Activated naive CD4-positive, alpha-beta T cell treated with anti-CD3 and anti-CD28 coated beads, Interleukin-2, amount 10 ng/mL, durations not matched to agents 7 days and 5 days (primary cell): ENCODE measurements at regions not wholly inside any gene's neighbourhood (a gene's known extent, or its start where the extent isn't known, plus 50 kb on each side); places are given as distances from the start of the nearest gene placed in this dataset.
A peak's percentile ranks its signal among the peaks of the same experiment; 100 is the strongest.

Source experiments
- CTCF ChIA-PET: fragments of 350-600 bp; sonication (Branson Sonifier 250); formaldehyde crosslinking; loops from one replicate; lab custom pipeline; 2021; ENCODE audit warnings: antibody characterized with exemption; lab: Charles Lee
- DNase-seq: peaks from one replicate; pipeline ENCODE4 v3.0.0-alpha.2; 2020
- H3K27ac Mint-ChIP-seq: one replicate; pipeline ENCODE4 v1.8.0; 2021; ENCODE audit warnings: mild to moderate bottlenecking, moderate library complexity, mixed read lengths
- H3K27me3 Mint-ChIP-seq: one replicate; pipeline ENCODE4 v1.8.0; 2021; ENCODE audit warnings: mild to moderate bottlenecking, mixed read lengths
- H3K36me3 Mint-ChIP-seq: one replicate; pipeline ENCODE4 v1.8.0; 2021; ENCODE audit warnings: mixed read lengths
- H3K4me1 Mint-ChIP-seq: one replicate; pipeline ENCODE4 v1.8.0; 2021; ENCODE audit warnings: mixed read lengths
- H3K4me3 Mint-ChIP-seq: one replicate; pipeline ENCODE4 v1.8.0; 2021; ENCODE audit warnings: mild to moderate bottlenecking, moderate library complexity, mixed read lengths
- H3K9me3 Mint-ChIP-seq: one replicate; pipeline ENCODE4 v1.8.0; 2021; ENCODE audit warnings: mixed read lengths

- no peak overlapping the region for H3K4me3 Mint-ChIP-seq
- no peak overlapping the region for H3K27ac Mint-ChIP-seq
- CTCF ChIA-PET, result no interaction called here
- H3K36me3 Mint-ChIP-seq, result no peaks in the 10 kb centered on the region
- H3K4me1 Mint-ChIP-seq, result no peaks in the 10 kb centered on the region
- H3K27me3 Mint-ChIP-seq, result no peaks in the 10 kb centered on the region
- no peaks in the 10 kb centered on the region for H3K9me3 Mint-ChIP-seq
- no peak for DNase-seq
These were observed 172.4 kb downstream of the DDX1 start for GRCh38 chr2:15763822-15764682.

DNA sequence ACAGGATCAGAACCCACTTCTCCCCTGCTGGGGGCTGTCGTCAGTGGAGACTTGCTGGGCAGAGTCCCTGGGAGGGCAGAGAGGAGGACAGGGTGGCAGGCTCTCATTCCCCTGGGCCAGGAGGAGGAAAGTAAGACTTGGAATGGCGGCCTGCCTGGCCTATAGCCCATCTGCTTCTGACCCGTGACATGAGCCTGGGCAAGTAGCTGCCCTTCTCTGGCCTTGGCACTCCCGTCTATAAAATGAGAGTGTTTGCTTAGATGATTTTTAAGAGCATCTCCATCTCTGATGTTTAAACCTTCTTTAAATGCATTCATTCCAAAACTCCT, 173.0 kb downstream of the DDX1 start:
- H3K27ac Mint-ChIP-seq, result no peak overlapping the region
- no peaks in the 10 kb centered on the region for H3K27me3 Mint-ChIP-seq
- CTCF ChIA-PET, result no interaction called here
- H3K9me3 Mint-ChIP-seq, result no peaks in the 10 kb centered on the region
- no peak for DNase-seq
- no peaks in the 10 kb centered on the region for H3K36me3 Mint-ChIP-seq
- H3K4me3 Mint-ChIP-seq, result no peak overlapping the region
- H3K4me1 Mint-ChIP-seq, result no peaks in the 10 kb centered on the region

DNA sequence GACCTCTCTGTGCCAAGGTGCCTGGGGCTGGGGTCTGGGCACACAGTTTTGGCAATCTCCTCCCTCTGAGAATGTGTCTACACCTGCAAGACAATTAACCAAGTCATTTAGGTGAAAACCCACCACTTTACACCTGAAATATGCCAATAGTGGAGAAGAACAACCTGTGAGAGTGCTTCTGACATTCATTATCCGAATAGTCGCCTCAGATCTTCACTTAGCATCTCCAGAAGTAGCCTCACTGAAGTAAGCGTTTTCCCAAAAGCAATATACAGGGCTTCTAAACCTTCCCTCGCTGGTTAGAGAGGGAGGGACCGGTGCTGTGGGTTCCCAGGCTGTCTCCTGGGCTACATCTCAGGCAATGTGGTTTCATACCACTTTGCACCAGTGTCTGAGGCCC, 173.5 kb downstream of the DDX1 start:
- Mint-ChIP-seq H3K4me1 (no peaks in the 10 kb centered on the region), H3K27ac (no peak overlapping the region), H3K36me3 (no peaks in the 10 kb centered on the region), H3K4me3 (no peak overlapping the region), H3K9me3 (no peaks in the 10 kb centered on the region), H3K27me3 (no peaks in the 10 kb centered on the region)
- CTCF ChIA-PET, result no interaction called here
- no peak for DNase-seq

DNA sequence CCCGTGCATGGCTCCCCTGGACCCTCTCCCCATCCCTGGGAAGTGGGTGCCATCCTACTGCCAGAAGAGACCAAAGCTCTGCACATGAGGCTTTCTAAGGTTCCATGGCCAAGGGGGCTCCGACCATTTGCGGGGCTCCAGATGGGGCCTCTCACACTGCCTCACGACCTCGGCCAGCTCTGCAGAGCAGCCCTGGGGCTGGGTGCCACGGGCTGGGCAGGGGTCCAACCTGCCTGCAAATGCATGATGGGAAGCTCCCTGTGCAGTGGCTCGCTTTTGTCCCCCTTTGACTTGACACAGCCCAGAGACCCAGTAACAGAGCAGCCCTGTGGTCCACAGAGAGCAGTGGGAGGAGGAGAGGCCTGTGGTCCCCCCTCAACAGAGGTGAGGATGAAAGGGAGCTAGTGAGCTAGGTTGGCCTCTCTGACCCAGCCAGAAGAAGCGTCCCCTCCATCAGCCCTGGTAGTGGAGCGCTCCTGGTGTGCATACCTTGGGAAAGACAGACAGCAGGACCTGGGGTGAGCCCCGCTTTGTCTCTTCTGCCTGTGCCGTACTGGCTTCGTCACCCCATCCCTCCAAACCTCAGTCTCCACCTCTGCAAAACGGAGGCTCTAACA, 174.1 kb downstream of the DDX1 start:
- Mint-ChIP-seq H3K4me1 (no peaks in the 10 kb centered on the region), H3K4me3 (no peak overlapping the region), H3K27ac (no peak overlapping the region), H3K27me3 (no peaks in the 10 kb centered on the region), H3K9me3 (no peaks in the 10 kb centered on the region), H3K36me3 (no peaks in the 10 kb centered on the region)
- DNase-seq, result no peak
- CTCF ChIA-PET, result no interaction called here

- no peak overlapping the region for H3K4me3 Mint-ChIP-seq
- H3K27ac Mint-ChIP-seq, result no peak overlapping the region
- no peak for DNase-seq
- H3K4me1 Mint-ChIP-seq, result no peaks in the 10 kb centered on the region
- no peaks in the 10 kb centered on the region for H3K9me3 Mint-ChIP-seq
- no peaks in the 10 kb centered on the region for H3K27me3 Mint-ChIP-seq
- CTCF ChIA-PET, result no interaction called here
- H3K36me3 Mint-ChIP-seq, result no peaks in the 10 kb centered on the region
These were observed 174.0 kb upstream of the MYCN start for GRCh38 chr2:15766303-15766861.

DNA sequence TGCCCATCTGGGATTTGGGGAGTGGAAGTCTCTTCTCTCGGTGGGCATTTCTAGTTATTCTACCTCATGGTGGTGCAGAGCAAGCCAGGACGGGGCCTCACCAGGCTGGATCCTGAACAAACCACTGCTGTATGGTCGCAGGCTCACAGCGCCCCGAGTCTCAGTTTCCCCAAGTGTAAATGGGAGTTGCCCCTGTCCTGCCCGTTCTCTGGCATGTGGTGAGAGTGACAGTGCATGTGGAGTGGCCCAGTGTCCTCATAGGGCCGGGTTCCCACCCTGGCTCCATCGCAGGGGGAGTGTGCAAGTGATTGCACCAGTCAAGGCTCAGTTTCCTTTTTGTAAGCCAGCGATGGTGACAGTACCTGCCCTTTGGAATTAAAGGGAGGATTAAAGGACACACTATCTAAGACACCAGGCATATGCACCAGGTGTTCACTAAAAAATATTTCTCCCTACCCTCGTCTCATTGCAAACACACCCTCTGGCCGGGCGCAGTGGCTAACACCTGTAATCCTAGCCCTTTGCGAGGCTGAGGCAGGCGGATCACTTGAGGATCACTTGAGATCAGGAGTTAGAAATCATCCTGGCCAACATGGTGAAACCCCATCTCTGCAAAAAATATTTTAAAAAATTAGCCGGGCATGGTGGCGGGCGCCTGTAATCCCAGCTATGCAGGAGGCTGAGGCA, 173.3 kb upstream of the MYCN start:
- no peak for DNase-seq
- Mint-ChIP-seq H3K4me3 (no peak overlapping the region), H3K9me3 (no peaks in the 10 kb centered on the region), H3K4me1 (no peaks in the 10 kb centered on the region), H3K27me3 (no peaks in the 10 kb centered on the region), H3K27ac (no peak overlapping the region), H3K36me3 (no peaks in the 10 kb centered on the region)
- CTCF ChIA-PET, result no interaction called here

DNA sequence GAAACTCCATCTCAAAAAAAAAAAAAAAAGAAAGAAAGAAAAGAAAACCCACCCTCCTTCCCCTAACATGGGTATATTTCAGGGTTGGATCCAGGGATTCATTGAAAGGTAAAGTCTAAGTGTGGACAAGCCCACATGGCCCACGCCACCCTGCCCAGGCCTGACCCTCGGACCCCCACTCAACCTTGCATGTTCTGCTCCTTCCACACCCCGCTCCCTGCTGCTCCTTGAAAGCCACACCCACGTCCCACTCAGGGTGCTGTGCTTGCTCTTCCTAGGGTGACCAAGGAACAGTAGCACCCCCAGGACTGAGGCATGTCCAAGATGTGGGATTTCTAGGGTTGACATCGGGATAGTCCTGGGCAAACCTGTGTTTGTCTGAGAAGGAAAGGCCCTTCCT, 172.7 kb upstream of the MYCN start:
- H3K9me3 Mint-ChIP-seq, result no peaks in the 10 kb centered on the region
- CTCF ChIA-PET, result no interaction called here
- no peak for DNase-seq

DNA sequence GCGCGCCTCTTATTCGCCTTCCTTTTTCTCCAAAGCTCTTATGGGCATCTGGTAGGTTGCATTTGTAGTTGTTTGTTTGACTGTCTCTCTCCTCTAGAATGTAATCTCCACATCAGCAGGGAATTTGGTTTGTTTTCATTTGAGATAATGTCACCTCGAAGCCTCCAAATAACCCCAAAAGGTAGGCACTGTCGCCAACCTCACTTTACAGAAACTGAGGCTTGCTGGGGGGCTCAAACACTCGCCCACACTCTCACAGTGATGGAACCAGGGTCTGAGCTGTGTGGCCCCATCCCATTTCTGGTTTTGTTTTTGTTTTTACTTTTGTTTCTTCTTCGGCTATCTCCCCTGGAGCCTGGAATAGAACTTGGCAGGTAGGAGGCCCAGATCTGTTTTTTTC, 172.2 kb upstream of the MYCN start:
- H3K27me3 Mint-ChIP-seq, result no peaks in the 10 kb centered on the region
- H3K4me1 Mint-ChIP-seq, result no peaks in the 10 kb centered on the region
- H3K9me3 Mint-ChIP-seq, result no peaks in the 10 kb centered on the region
- H3K27ac Mint-ChIP-seq, result no peak overlapping the region
- H3K4me3 Mint-ChIP-seq, result no peak overlapping the region
- no peak for DNase-seq
- CTCF ChIA-PET, result no interaction called here
- H3K36me3 Mint-ChIP-seq, result no peaks in the 10 kb centered on the region

More for the DNA sequence above, 172.7 kb upstream of the MYCN start:
- Mint-ChIP-seq H3K4me1 (no peaks in the 10 kb centered on the region), H3K4me3 (no peak overlapping the region), H3K27ac (no peak overlapping the region), H3K36me3 (no peaks in the 10 kb centered on the region), H3K27me3 (no peaks in the 10 kb centered on the region)

GRCh38 chr2:15768615-15769014, 171.7 kb upstream of the MYCN start:
- H3K9me3 Mint-ChIP-seq, result no peaks in the 10 kb centered on the region

GRCh38 chr2:15769235-15769634, 171.1 kb upstream of the MYCN start:
- CTCF ChIA-PET, result no interaction called here
- H3K36me3 Mint-ChIP-seq, result no peaks in the 10 kb centered on the region
- DNase-seq, result no peak
- no peaks in the 10 kb centered on the region for H3K9me3 Mint-ChIP-seq
- no peak overlapping the region for H3K27ac Mint-ChIP-seq
- no peak overlapping the region for H3K4me3 Mint-ChIP-seq
- H3K4me1 Mint-ChIP-seq, result no peaks in the 10 kb centered on the region
- no peaks in the 10 kb centered on the region for H3K27me3 Mint-ChIP-seq

More at GRCh38 chr2:15768615-15769014, 171.7 kb upstream of the MYCN start:
- Mint-ChIP-seq H3K27ac (no peak overlapping the region), H3K4me1 (no peaks in the 10 kb centered on the region), H3K36me3 (no peaks in the 10 kb centered on the region), H3K27me3 (no peaks in the 10 kb centered on the region), H3K4me3 (no peak overlapping the region)
- DNase-seq, result no peak
- CTCF ChIA-PET, result no interaction called here

DNA sequence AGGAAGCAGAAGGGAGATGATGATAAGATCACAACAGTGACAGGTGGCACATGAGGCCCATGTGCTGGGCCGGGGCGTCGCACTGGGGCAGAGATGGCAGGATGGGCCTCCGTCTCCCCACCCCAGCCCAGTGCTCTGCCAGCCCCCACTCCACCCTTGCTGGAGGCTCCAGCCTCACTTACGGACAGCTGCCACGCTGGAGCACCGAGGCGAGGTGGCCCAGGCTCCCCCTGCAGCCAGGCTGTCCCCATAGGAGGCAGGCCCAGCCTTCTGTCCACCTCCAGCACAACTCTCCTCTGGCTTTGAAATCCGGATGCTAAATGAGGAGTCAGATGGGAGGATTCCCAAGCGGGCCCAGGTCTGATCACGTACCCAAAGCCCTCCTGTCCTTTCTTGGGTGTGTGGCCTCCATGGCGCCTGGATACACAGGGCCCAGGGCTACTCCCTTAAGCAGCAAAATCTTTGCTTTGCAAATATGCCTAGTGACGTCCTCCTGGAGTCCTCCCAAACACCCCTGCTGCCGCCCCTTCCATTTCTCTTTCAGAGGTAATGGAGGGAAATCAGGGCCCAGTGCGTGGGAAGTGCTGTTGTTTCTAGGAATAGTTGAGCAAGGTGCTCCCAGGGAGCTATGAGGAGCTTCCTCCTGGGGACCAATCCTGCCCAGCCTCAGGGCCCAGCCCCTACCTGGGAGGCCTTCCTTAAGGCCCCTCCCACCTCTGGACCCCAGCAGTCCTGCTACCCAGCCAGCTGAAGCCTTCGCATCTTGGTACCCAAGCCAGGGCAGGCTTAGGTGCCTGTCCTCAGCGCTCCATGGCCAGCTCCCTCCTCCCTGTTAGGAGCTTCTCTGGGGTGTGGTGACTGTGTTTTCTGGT, 170.4 kb upstream of the MYCN start:
- no peaks in the 10 kb centered on the region for H3K4me1 Mint-ChIP-seq
- DNase-seq, result no peak
- no peaks in the 10 kb centered on the region for H3K9me3 Mint-ChIP-seq
- H3K27ac Mint-ChIP-seq, result no peak overlapping the region
- H3K4me3 Mint-ChIP-seq, result no peak overlapping the region
- CTCF ChIA-PET, result no interaction called here
- no peaks in the 10 kb centered on the region for H3K36me3 Mint-ChIP-seq
- H3K27me3 Mint-ChIP-seq, result no peaks in the 10 kb centered on the region

DNA sequence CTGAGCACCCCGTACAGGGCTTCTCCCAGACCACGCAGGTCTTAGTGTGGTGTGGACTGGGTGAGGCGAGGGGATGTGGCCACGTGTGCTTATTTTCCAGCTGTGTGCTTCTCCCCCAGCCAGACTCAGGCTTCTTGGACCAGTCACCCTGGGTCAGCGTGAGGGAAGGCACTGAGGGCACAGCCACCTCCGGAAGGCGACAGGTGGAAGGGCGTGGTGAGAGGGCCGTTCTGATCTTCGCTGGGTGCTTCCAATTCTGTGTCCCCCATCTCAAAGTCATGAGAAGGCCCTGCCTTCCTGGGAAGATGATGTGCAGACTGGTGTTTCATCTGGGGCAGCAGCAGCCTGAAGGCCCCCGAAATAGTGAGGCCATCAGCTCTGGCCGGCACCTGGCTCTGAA, 169.7 kb upstream of the MYCN start:
- H3K36me3 Mint-ChIP-seq, result no peaks in the 10 kb centered on the region
- no peaks in the 10 kb centered on the region for H3K4me1 Mint-ChIP-seq
- no peak overlapping the region for H3K4me3 Mint-ChIP-seq
- CTCF ChIA-PET, result no interaction called here
- no peaks in the 10 kb centered on the region for H3K9me3 Mint-ChIP-seq
- H3K27ac Mint-ChIP-seq, result no peak overlapping the region
- H3K27me3 Mint-ChIP-seq, result no peaks in the 10 kb centered on the region
- DNase-seq, result no peak

GRCh38 chr2:15771124-15771523, 169.2 kb upstream of the MYCN start:
- H3K4me3 Mint-ChIP-seq, result no peak overlapping the region
- H3K36me3 Mint-ChIP-seq, result no peaks in the 10 kb centered on the region
- H3K27me3 Mint-ChIP-seq, result no peaks in the 10 kb centered on the region
- H3K27ac Mint-ChIP-seq, result no peak overlapping the region
- H3K4me1 Mint-ChIP-seq, result no peaks in the 10 kb centered on the region
- DNase-seq, result no peak
- CTCF ChIA-PET, result no interaction called here
- H3K9me3 Mint-ChIP-seq, result no peaks in the 10 kb centered on the region

DNA sequence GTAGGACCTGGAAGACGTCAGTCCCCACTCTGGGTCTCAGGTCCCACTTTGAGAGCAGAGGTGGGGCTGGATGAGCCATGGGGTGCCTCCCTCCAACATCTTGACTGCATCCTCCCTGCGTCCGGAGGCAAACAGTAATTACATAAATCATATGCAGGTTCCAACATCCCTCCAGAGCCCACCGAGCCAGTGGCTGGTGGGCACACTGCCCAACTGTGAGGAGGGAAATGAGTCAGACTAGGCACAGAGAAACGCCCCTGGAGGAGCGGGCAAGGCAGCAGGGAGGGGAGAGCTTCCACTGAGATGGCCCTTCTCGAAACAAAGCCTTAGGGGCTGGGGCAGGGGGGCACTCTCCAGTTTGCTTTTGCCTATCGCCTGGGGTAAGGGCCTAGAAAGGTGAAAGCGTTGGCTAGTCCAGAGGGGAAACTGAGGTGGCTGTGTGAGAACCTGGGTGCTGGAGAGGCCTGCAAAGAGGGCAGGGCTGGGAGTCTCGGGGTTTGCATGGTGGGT, 168.2 kb upstream of the MYCN start:
- Mint-ChIP-seq H3K27ac (peak overlapping the region; percentile 42), H3K27me3 (no peaks in the 10 kb centered on the region), H3K4me1 (no peaks in the 10 kb centered on the region), H3K4me3 (no peak overlapping the region), H3K36me3 (no peaks in the 10 kb centered on the region), H3K9me3 (no peaks in the 10 kb centered on the region)
- DNase-seq, result no peak
- CTCF ChIA-PET, result no interaction called here
